ENCODE measurements at regions not wholly inside any gene's neighbourhood (a gene's known extent, or its start where the extent isn't known, plus 50 kb on each side); places are given as distances from the start of the nearest gene placed in this dataset.
"Not testable (repeated sequence)": the region's sequence is repeated elsewhere in the genome, so short reads cannot be mapped to it uniquely, and the experiment has no call there.

- no peak for DNase-seq (ENCODE audit: low read depth in 2 of 2)
- TF ChIP-seq CTCF (IDR thresholded peaks at IDR 0.05; ENCODE audit: low read depth, low read length): no peak
- no peak overlapping the region for H3K4me3 ChIP-seq (replicated peaks in 1 of 2; ENCODE audit: low read depth in 2 of 2, low read length in 2 of 2)
Measured at GRCh38 chr13:50283017-50283416, 267.8 kb downstream of the KCNRG start.

GRCh38 chr13:50284540-50284939 lies 269.3 kb downstream of the KCNRG start:
- TF ChIP-seq CTCF (IDR thresholded peaks at IDR 0.05; ENCODE audit: low read depth, low read length): no peak
- no peak for DNase-seq (ENCODE audit: low read depth in 2 of 2)
- H3K4me3 ChIP-seq (replicated peaks in 1 of 2; ENCODE audit: low read depth in 2 of 2, low read length in 2 of 2): no peak overlapping the region

GRCh38 chr13:50285283-50285682 lies 270.0 kb downstream of the KCNRG start:
- no peak overlapping the region for H3K4me3 ChIP-seq (replicated peaks in 1 of 2; ENCODE audit: low read depth in 2 of 2, low read length in 2 of 2)
- no peak for TF ChIP-seq CTCF (IDR thresholded peaks at IDR 0.05; ENCODE audit: low read depth, low read length)

GRCh38 chr13:50286324-50286723 lies 271.1 kb downstream of the KCNRG start:
- no peak overlapping the region for H3K4me3 ChIP-seq (replicated peaks in 1 of 2; ENCODE audit: low read depth in 2 of 2, low read length in 2 of 2)
- no peak for DNase-seq (ENCODE audit: low read depth in 2 of 2)
- no peak for TF ChIP-seq CTCF (IDR thresholded peaks at IDR 0.05; ENCODE audit: low read depth, low read length)

More at GRCh38 chr13:50285283-50285682, 270.0 kb downstream of the KCNRG start:
- DNase-seq (ENCODE audit: low read depth in 2 of 2): no peak

- no peak for DNase-seq (ENCODE audit: low read depth in 2 of 2)
- no peak for TF ChIP-seq CTCF (IDR thresholded peaks at IDR 0.05; ENCODE audit: low read depth, low read length)
- no peak overlapping the region for H3K4me3 ChIP-seq (replicated peaks in 1 of 2; ENCODE audit: low read depth in 2 of 2, low read length in 2 of 2)
Measured at GRCh38 chr13:50290186-50290585, 274.9 kb downstream of the KCNRG start.

- peak in 1 of 2 donors; percentile 17 for DNase-seq (ENCODE audit: low read depth in 2 of 2)
- no peak for TF ChIP-seq CTCF (IDR thresholded peaks at IDR 0.05; ENCODE audit: low read depth, low read length)
- H3K4me3 ChIP-seq (replicated peaks in 1 of 2; ENCODE audit: low read depth in 2 of 2, low read length in 2 of 2): no peak overlapping the region
Measured at GRCh38 chr13:50291611-50292010, 276.4 kb downstream of the KCNRG start.

- TF ChIP-seq CTCF (IDR thresholded peaks at IDR 0.05; ENCODE audit: low read depth, low read length): no peak
- no peak for DNase-seq (ENCODE audit: low read depth in 2 of 2)
- no peak overlapping the region for H3K4me3 ChIP-seq (replicated peaks in 1 of 2; ENCODE audit: low read depth in 2 of 2, low read length in 2 of 2)
Measured at GRCh38 chr13:50292081-50292480, 276.8 kb downstream of the KCNRG start.

GRCh38 chr13:50294425-50294824 lies 279.2 kb downstream of the KCNRG start:
- DNase-seq (ENCODE audit: low read depth in 2 of 2); H3K4me3 ChIP-seq (replicated peaks in 1 of 2; ENCODE audit: low read depth in 2 of 2, low read length in 2 of 2): not testable (repeated sequence)
